Breast epithelium (tissue), 4 donors: ENCODE measurements at regions not wholly inside any gene's neighbourhood (a gene's known extent, or its start where the extent isn't known, plus 50 kb on each side); places are given as distances from the start of the nearest gene placed in this dataset.

Experiments used
- DNase-seq, 2 donors: peaks; one replicate each; pipeline ENCODE4 v3.0.0-alpha.2; 2019; ENCODE audit warnings: low spot score in 2 of 2
- H3K27ac ChIP-seq, 2 donors: fragments of 200-600 bp; sonication (generic) in 1 of 2; one replicate each; pipeline ENCODE4 v1.5.1; 2016 to 2019; ENCODE audit warnings: mild to moderate bottlenecking in 1 of 2
- H3K27me3 ChIP-seq, 2 donors: fragments of 200-600 bp; sonication (generic) in 1 of 2; one replicate each; pipeline versions ENCODE4 v1.5.1 to v1.6.0; 2017 to 2019; ENCODE audit warnings: control low read depth in 1 of 2, mild to moderate bottlenecking in 1 of 2
- H3K36me3 ChIP-seq: fragments of 200-600 bp; one replicate; pipeline ENCODE4 v1.5.1; 2019
- H3K4me1 ChIP-seq, 2 donors: fragments of 200-600 bp; sonication (generic); one replicate each; pipeline ENCODE4 v1.5.1; 2016 to 2019; ENCODE audit warnings: control low read depth in 1 of 2
- H3K4me3 ChIP-seq, 3 donors: fragments of 200-600 bp; sonication (generic); 1 replicate in 2 of 3; 2 replicates in 1 of 3; pipeline ENCODE4 v1.5.1; 2016 to 2019; ENCODE audit warnings: mild to moderate bottlenecking in 3 of 3, moderate library complexity in 2 of 3
- H3K9me3 ChIP-seq, 2 donors: fragments of 200-600 bp; sonication (generic) in 1 of 2; one replicate each; pipeline ENCODE4 v1.5.1; 2016 to 2019; ENCODE audit warnings: control low read depth in 1 of 2
- CTCF ChIP-seq, 3 donors: fragments of 450-650 bp; IDR thresholded peaks; one replicate each; pipeline ENCODE4 v1.5.1; 2016 to 2017; ENCODE audit warnings: antibody characterized with exemption in 3 of 3, mild to moderate bottlenecking in 3 of 3, moderate library complexity in 3 of 3
- POLR2A ChIP-seq: fragments of 450-650 bp; IDR thresholded peaks from one replicate; pipeline ENCODE4 v1.6.1; 2016; ENCODE audit warnings: antibody characterized with exemption, mild to moderate bottlenecking, moderate library complexity
- POLR2AphosphoS5 ChIP-seq, 3 donors: sonication (generic); formaldehyde crosslinking; IDR thresholded peaks; one replicate each; pipeline ENCODE4 v1.6.1; 2017; ENCODE audit warnings: antibody characterized with exemption in 3 of 3
- intact Hi-C: fragments of 100-400 bp; cut with DNase I; formaldehyde crosslinking; loops from one replicate; pipeline ENCODE4 v1.15.1; 2023; ENCODE audit warnings: low total_unique reads

GRCh38 chr2:34419856-34420255 lies 820.8 kb upstream of the FAM98A start:
- DNase-seq, result no peak
- intact Hi-C loops, result no loop called here
- Histone ChIP-seq H3K27ac (no peak overlapping the region), H3K9me3 (no peaks in the 10 kb centered on the region), H3K4me1 (no peaks in the 10 kb centered on the region), H3K36me3 (no peaks in the 10 kb centered on the region), H3K4me3 (no peak overlapping the region), H3K27me3 (no peaks in the 10 kb centered on the region)
- TF ChIP-seq CTCF (IDR thresholded peaks at IDR 0.05), result no peak
- TF ChIP-seq POLR2A, result no peak

- TF ChIP-seq CTCF (IDR thresholded peaks at IDR 0.05), result no peak
- no peak for TF ChIP-seq POLR2A
- no peak for TF ChIP-seq POLR2AphosphoS5 (IDR thresholded peaks at IDR 0.05)
These were observed 817.8 kb upstream of the FAM98A start for GRCh38 chr2:34416856-34417255.

GRCh38 chr2:34414856-34415255 lies 815.8 kb upstream of the FAM98A start:
- intact Hi-C loops, result no loop called here
- no peak for TF ChIP-seq POLR2AphosphoS5 (IDR thresholded peaks at IDR 0.05)
- TF ChIP-seq CTCF (IDR thresholded peaks at IDR 0.05), result no peak
- no peak for TF ChIP-seq POLR2A
- H3K9me3 ChIP-seq, result no peaks in the 10 kb centered on the region
- no peaks in the 10 kb centered on the region for H3K36me3 ChIP-seq
- no peaks in the 10 kb centered on the region for H3K27me3 ChIP-seq
- H3K27ac ChIP-seq, result no peak overlapping the region
- no peaks in the 10 kb centered on the region for H3K4me1 ChIP-seq
- DNase-seq, result no peak
- H3K4me3 ChIP-seq, result no peak overlapping the region

More at GRCh38 chr2:34416856-34417255, 817.8 kb upstream of the FAM98A start:
- Histone ChIP-seq H3K27ac (no peak overlapping the region), H3K36me3 (no peaks in the 10 kb centered on the region), H3K4me3 (no peak overlapping the region), H3K4me1 (no peaks in the 10 kb centered on the region), H3K27me3 (no peaks in the 10 kb centered on the region), H3K9me3 (no peaks in the 10 kb centered on the region)
- intact Hi-C loops, result no loop called here
- no peak for DNase-seq

GRCh38 chr2:34408100-34408499 lies 809.0 kb upstream of the FAM98A start:
- no peak for DNase-seq
- no peak overlapping the region for H3K27ac ChIP-seq
- no peak for TF ChIP-seq CTCF (IDR thresholded peaks at IDR 0.05)
- no peak for TF ChIP-seq POLR2AphosphoS5 (IDR thresholded peaks at IDR 0.05)
- no peak for TF ChIP-seq POLR2A
- no peaks in the 10 kb centered on the region for H3K9me3 ChIP-seq
- H3K4me3 ChIP-seq, result no peak overlapping the region
- intact Hi-C loops, result no loop called here
- no peaks in the 10 kb centered on the region for H3K36me3 ChIP-seq
- H3K4me1 ChIP-seq, result no peaks in the 10 kb centered on the region
- H3K27me3 ChIP-seq, result no peaks in the 10 kb centered on the region

- TF ChIP-seq CTCF (IDR thresholded peaks at IDR 0.05), result no peak
- TF ChIP-seq POLR2A, result no peak
- TF ChIP-seq POLR2AphosphoS5 (IDR thresholded peaks at IDR 0.05), result no peak
- no peak overlapping the region for H3K27ac ChIP-seq
- H3K9me3 ChIP-seq, result no peaks in the 10 kb centered on the region
- H3K4me3 ChIP-seq, result no peak overlapping the region
- H3K4me1 ChIP-seq, result no peaks in the 10 kb centered on the region
- no peaks in the 10 kb centered on the region for H3K36me3 ChIP-seq
- DNase-seq, result no peak
- H3K27me3 ChIP-seq, result no peaks in the 10 kb centered on the region
- intact Hi-C loops, result no loop called here
These were observed 804.4 kb upstream of the FAM98A start for GRCh38 chr2:34403512-34403911.
